ENCODE measurements at regions not wholly inside any gene's neighbourhood (a gene's known extent, or its start where the extent isn't known, plus 50 kb on each side); places are given as distances from the start of the nearest gene placed in this dataset.

GRCh38 chr2:18980786-18981430 is 377.5 kb downstream of the OSR1 start:
- POLR2A ChIA-PET, result no interaction called here

GRCh38 chr2:18980104-18980785 is 378.2 kb downstream of the OSR1 start:
- ChIA-PET CTCF (no interaction called here), POLR2A (no interaction called here)
- no peaks in the 10 kb centered on the region for H3K4me1 Mint-ChIP-seq (ENCODE audit: low read depth, unreplicated experiment)
- H3K27me3 Mint-ChIP-seq (ENCODE audit: insufficient read depth, unreplicated experiment), result no peaks in the 10 kb centered on the region
- intact Hi-C loops (cut with micrococcal nuclease; ENCODE audit: unreplicated experiment), result no loop called here
- no peaks in the 10 kb centered on the region for H3K9me3 Mint-ChIP-seq (ENCODE audit: unreplicated experiment)
- Histone ChIP-seq H3K27me3 (replicated peaks; ENCODE audit: control insufficient read depth, insufficient read depth, low read length) (no peaks in the 10 kb centered on the region; the same call in 1 of the 2 replicates), H3K4me3 (ENCODE audit: low read depth, low read length) (no peak overlapping the region), H3K9me3 (no peaks in the 10 kb centered on the region), H3K36me3 (ENCODE audit: control insufficient read depth, insufficient read depth, low read length) (no peaks in the 10 kb centered on the region), H3K4me1 (no peaks in the 10 kb centered on the region)
- H3K36me3 Mint-ChIP-seq (ENCODE audit: insufficient read depth, unreplicated experiment), result no peaks in the 10 kb centered on the region
- H3K4me3 Mint-ChIP-seq (ENCODE audit: unreplicated experiment), result no peak overlapping the region
- no peak for TF ChIP-seq CTCF (IDR thresholded peaks at IDR 0.05; ENCODE audit: insufficient read depth in 1 of 2, low read depth in 1 of 2, low read length in 1 of 2, severe bottlenecking in 1 of 2, unreplicated experiment in 1 of 2)
- H3K27ac Mint-ChIP-seq (ENCODE audit: unreplicated experiment), result no peak overlapping the region
- BruUV-seq (replicated peaks), result no TSS peak
- no peak for DNase-seq

More at GRCh38 chr2:18980786-18981430, 377.5 kb downstream of the OSR1 start:
- Mint-ChIP-seq H3K4me3 (ENCODE audit: unreplicated experiment) (no peak overlapping the region), H3K9me3 (ENCODE audit: unreplicated experiment) (no peaks in the 10 kb centered on the region), H3K4me1 (ENCODE audit: low read depth, unreplicated experiment) (no peaks in the 10 kb centered on the region), H3K27me3 (ENCODE audit: insufficient read depth, unreplicated experiment) (no peaks in the 10 kb centered on the region), H3K36me3 (ENCODE audit: insufficient read depth, unreplicated experiment) (no peaks in the 10 kb centered on the region), H3K27ac (ENCODE audit: unreplicated experiment) (no peak overlapping the region)
- Histone ChIP-seq H3K4me3 (ENCODE audit: low read depth, low read length) (no peak overlapping the region), H3K36me3 (ENCODE audit: control insufficient read depth, insufficient read depth, low read length) (no peaks in the 10 kb centered on the region), H3K27me3 (replicated peaks; ENCODE audit: control insufficient read depth, insufficient read depth, low read length) (no peaks in the 10 kb centered on the region; the same call in 1 of the 2 replicates), H3K4me1 (no peaks in the 10 kb centered on the region), H3K9me3 (no peaks in the 10 kb centered on the region)
- TF ChIP-seq CTCF (IDR thresholded peaks at IDR 0.05; ENCODE audit: insufficient read depth in 1 of 2, low read depth in 1 of 2, low read length in 1 of 2, severe bottlenecking in 1 of 2, unreplicated experiment in 1 of 2), result no peak
- no TSS peak for BruUV-seq (replicated peaks)
- CTCF ChIA-PET, result no interaction called here
- no peak for DNase-seq
- intact Hi-C loops (cut with micrococcal nuclease; ENCODE audit: unreplicated experiment), result no loop called here

- Mint-ChIP-seq H3K27ac (ENCODE audit: unreplicated experiment) (no peak overlapping the region), H3K27me3 (ENCODE audit: insufficient read depth, unreplicated experiment) (peaks cover 7% of the 10 kb centered on the region), H3K36me3 (ENCODE audit: insufficient read depth, unreplicated experiment) (no peaks in the 10 kb centered on the region), H3K4me3 (ENCODE audit: unreplicated experiment) (no peak overlapping the region), H3K4me1 (ENCODE audit: low read depth, unreplicated experiment) (no peaks in the 10 kb centered on the region), H3K9me3 (ENCODE audit: unreplicated experiment) (no peaks in the 10 kb centered on the region)
- CTCF ChIA-PET, result no interaction called here
- Histone ChIP-seq H3K36me3 (ENCODE audit: control insufficient read depth, insufficient read depth, low read length) (no peaks in the 10 kb centered on the region), H3K4me1 (no peaks in the 10 kb centered on the region), H3K27me3 (replicated peaks; ENCODE audit: control insufficient read depth, insufficient read depth, low read length) (no peaks in the 10 kb centered on the region; the same call in 1 of the 2 replicates), H3K4me3 (ENCODE audit: low read depth, low read length) (no peak overlapping the region), H3K9me3 (no peaks in the 10 kb centered on the region)
- BruUV-seq (replicated peaks), result no TSS peak
- POLR2A ChIA-PET, result no interaction called here
- no peak for DNase-seq
- intact Hi-C loops (cut with micrococcal nuclease; ENCODE audit: unreplicated experiment), result no loop called here
- TF ChIP-seq CTCF (IDR thresholded peaks at IDR 0.05; ENCODE audit: insufficient read depth in 1 of 2, low read depth in 1 of 2, low read length in 1 of 2, severe bottlenecking in 1 of 2, unreplicated experiment in 1 of 2), result no peak
These were observed 381.0 kb downstream of the OSR1 start for GRCh38 chr2:18977409-18977808.
